KMS-11 (cell line): ENCODE measurements at regions not wholly inside any gene's neighbourhood (a gene's known extent, or its start where the extent isn't known, plus 50 kb on each side); places are given as distances from the start of the nearest gene placed in this dataset.

Experiments used
- H2AFZ ChIP-seq: fragments of 200-600 bp; sonication (generic); 2 replicates; pipeline ENCODE4 v1.6.1; 2016; ENCODE audit warnings: antibody characterized with exemption, mixed run types, low read depth
- H3K27ac ChIP-seq: fragments of 200-600 bp; sonication (generic); 2 replicates; pipeline ENCODE4 v1.6.1; 2016; ENCODE audit warnings: mild to moderate bottlenecking, mixed run types
- H3K27me3 ChIP-seq: fragments of 200-600 bp; sonication (generic); 2 replicates; pipeline ENCODE4 v1.6.1; 2017; ENCODE audit warnings: mild to moderate bottlenecking, low read depth, mixed run types, moderate library complexity; ENCODE audit not compliant: insufficient read depth
- H3K36me3 ChIP-seq: fragments of 200-600 bp; sonication (generic); 2 replicates; pipeline ENCODE4 v1.6.1; 2017; ENCODE audit warnings: mild to moderate bottlenecking, mixed run types; ENCODE audit not compliant: insufficient read depth
- H3K4me1 ChIP-seq: fragments of 200-600 bp; sonication (generic); 2 replicates; pipeline ENCODE4 v1.6.1; 2016; ENCODE audit warnings: mild to moderate bottlenecking, low read depth, mixed run types; ENCODE audit not compliant: poor library complexity, severe bottlenecking
- H3K4me2 ChIP-seq: fragments of 200-600 bp; sonication (generic); 2 replicates; pipeline ENCODE4 v1.7.0; 2016; ENCODE audit warnings: mild to moderate bottlenecking, mixed run types
- H3K4me3 ChIP-seq: fragments of 200-600 bp; sonication (generic); IDR thresholded peaks from 2 replicates; pipeline ENCODE4 v1.6.1; 2017; ENCODE audit warnings: low read depth, low read length, mixed read lengths; ENCODE audit not compliant: insufficient read depth
- H3K79me2 ChIP-seq: fragments of 200-600 bp; sonication (generic); 2 replicates; pipeline ENCODE4 v1.6.1; 2016; ENCODE audit warnings: low read depth, mixed run types; ENCODE audit not compliant: insufficient read depth
- H3K9ac ChIP-seq: fragments of 200-600 bp; sonication (generic); 2 replicates; pipeline ENCODE4 v1.6.1; 2016; ENCODE audit warnings: mild to moderate bottlenecking, mixed run types
- H4K20me1 ChIP-seq: fragments of 200-600 bp; sonication (generic); 2 replicates; pipeline ENCODE4 v1.6.1; 2016; ENCODE audit warnings: mild to moderate bottlenecking, mixed run types; ENCODE audit not compliant: insufficient read depth
- TF ChIP-seq, protein P1 (sequence below): fragments of 200-600 bp; sonication (generic); conservative IDR thresholded peaks from 2 replicates; pipeline ENCODE4 v1.6.1; 2017; ENCODE audit warnings: low read depth, mild to moderate bottlenecking, antibody characterized with exemption, low read length, moderate library complexity, mixed read lengths

DNA sequence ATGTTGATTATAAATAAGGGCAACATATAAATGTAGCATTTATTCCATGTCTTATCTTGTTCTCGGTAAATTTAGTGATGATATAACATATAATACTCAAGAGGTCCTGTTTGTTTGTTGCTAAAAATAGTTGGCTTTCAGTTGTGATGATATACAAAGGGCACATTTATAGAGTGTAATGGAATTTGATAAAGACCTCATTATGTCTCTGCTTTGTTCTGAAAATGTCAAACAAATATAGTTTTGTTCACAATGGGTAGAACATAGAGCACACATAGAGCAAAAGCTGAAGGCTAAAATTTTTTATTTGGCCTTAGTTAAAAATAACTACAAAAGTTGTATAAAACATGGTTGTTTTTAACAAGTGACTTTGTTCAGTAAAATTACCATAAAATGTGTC is 477.1 kb upstream of the SMC2 start:
- Histone ChIP-seq H3K9ac (no peak overlapping the region), H2AFZ (no peak overlapping the region), H3K79me2 (no peaks in the 10 kb centered on the region), H3K4me3 (no peak overlapping the region), H3K36me3 (no peaks in the 10 kb centered on the region), H3K27ac (no peak overlapping the region), H3K27me3 (no peaks in the 10 kb centered on the region), H4K20me1 (no peaks in the 10 kb centered on the region), H3K4me2 (no peak overlapping the region), H3K4me1 (no peaks in the 10 kb centered on the region)
- TF ChIP-seq, protein P1, sequence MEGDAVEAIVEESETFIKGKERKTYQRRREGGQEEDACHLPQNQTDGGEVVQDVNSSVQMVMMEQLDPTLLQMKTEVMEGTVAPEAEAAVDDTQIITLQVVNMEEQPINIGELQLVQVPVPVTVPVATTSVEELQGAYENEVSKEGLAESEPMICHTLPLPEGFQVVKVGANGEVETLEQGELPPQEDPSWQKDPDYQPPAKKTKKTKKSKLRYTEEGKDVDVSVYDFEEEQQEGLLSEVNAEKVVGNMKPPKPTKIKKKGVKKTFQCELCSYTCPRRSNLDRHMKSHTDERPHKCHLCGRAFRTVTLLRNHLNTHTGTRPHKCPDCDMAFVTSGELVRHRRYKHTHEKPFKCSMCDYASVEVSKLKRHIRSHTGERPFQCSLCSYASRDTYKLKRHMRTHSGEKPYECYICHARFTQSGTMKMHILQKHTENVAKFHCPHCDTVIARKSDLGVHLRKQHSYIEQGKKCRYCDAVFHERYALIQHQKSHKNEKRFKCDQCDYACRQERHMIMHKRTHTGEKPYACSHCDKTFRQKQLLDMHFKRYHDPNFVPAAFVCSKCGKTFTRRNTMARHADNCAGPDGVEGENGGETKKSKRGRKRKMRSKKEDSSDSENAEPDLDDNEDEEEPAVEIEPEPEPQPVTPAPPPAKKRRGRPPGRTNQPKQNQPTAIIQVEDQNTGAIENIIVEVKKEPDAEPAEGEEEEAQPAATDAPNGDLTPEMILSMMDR = no peak

DNA sequence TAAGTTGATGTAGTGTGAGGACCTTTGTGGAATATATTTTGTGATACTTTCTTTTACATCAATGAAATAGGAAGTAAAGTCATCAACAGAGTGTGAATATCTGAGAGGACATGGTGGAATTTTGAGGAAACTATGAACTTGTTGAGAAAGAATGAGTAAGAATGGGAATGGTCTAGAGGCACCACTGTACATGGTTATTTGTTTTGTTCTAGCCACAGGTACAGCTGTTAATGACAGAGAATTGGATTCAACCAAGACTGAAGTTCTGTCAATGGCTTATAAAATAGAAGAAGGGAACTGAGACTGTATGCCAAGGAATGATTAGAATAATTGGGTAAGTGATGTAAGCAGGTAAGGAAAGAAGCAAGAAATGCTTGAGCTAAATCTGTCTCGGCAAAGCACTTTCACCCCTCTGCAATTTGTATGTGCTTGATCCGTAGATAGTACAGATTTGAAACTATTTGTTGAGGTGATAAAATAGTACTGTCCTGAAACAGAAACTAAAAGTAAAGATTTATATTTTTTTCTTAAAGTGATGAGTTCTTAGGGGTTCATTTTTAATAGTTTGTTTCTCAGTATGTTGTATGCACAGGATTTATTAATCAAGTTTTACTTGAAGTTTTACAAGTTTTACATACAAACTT is 468.8 kb upstream of the SMC2 start:
- H3K9ac ChIP-seq = no peak overlapping the region
- TF ChIP-seq, protein P1 = no peak
- no peaks in the 10 kb centered on the region for H3K36me3 ChIP-seq
- peak overlapping the region; percentile 33; the same call in 1 of the 2 replicates for H3K27ac ChIP-seq
- H3K4me2 ChIP-seq = peak overlapping the region; percentile 64
- peaks cover 16% of the 10 kb centered on the region for H3K4me1 ChIP-seq
- H4K20me1 ChIP-seq = no peaks in the 10 kb centered on the region
- H2AFZ ChIP-seq = peak overlapping the region; percentile 52
- H3K27me3 ChIP-seq = no peaks in the 10 kb centered on the region
- no peak overlapping the region for H3K4me3 ChIP-seq
- no peaks in the 10 kb centered on the region for H3K79me2 ChIP-seq

DNA sequence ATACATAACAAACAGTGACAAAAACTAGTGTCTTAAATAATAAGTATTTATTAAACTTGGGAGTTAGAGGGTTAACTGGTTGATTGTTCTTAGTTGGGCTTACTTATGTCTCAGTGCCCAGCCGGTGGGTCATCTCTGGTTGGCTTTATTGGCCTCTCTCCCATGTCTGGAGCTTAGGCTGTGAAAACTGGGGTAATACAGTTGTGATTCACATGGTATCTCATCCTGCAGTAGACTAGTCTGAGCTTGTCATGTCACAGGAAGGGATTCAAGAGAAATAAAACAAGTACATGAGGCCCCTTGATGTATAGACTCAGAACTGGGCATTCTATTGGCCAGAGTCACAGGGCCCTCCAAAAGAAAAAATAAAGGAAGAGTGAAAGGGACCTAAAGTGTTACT is 466.4 kb upstream of the SMC2 start:
- no peaks in the 10 kb centered on the region for H3K36me3 ChIP-seq
- no peaks in the 10 kb centered on the region for H3K79me2 ChIP-seq
- no peak overlapping the region for H3K27ac ChIP-seq
- no peak overlapping the region for H2AFZ ChIP-seq
- H3K4me1 ChIP-seq = peaks cover 16% of the 10 kb centered on the region
- no peaks in the 10 kb centered on the region for H3K27me3 ChIP-seq
- H3K4me2 ChIP-seq = no peak overlapping the region
- TF ChIP-seq, protein P1 = no peak
- H4K20me1 ChIP-seq = no peaks in the 10 kb centered on the region
- H3K4me3 ChIP-seq = no peak overlapping the region
- no peak overlapping the region for H3K9ac ChIP-seq

DNA sequence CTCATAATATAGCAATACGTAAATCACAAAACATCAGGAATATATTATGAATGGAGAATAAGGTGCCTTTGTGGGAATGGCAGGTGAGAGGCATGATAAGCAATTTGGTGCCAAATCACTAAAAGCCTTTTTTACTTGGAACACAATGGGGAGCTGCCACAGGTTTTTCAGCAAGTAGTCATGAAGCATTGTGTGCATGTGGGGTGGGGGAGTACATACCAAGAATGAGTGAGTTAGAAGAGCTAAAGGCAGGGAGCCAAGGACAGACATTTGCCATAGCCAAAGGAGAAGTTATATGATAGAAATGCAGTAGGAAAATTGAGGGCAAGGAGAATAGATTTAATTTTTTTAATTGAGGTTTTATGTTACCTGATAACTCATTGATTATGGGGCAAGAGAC is 445.0 kb upstream of the SMC2 start:
- no peak overlapping the region for H3K9ac ChIP-seq
- H3K79me2 ChIP-seq = no peaks in the 10 kb centered on the region
- H3K27me3 ChIP-seq = no peaks in the 10 kb centered on the region
- no peak overlapping the region for H2AFZ ChIP-seq
- H3K36me3 ChIP-seq = no peaks in the 10 kb centered on the region
- H4K20me1 ChIP-seq = no peaks in the 10 kb centered on the region
- no peak overlapping the region for H3K4me2 ChIP-seq
- no peak overlapping the region for H3K27ac ChIP-seq
- TF ChIP-seq, protein P1 = no peak
- no peaks in the 10 kb centered on the region for H3K4me1 ChIP-seq
- H3K4me3 ChIP-seq = no peak overlapping the region
